Esophagus muscularis mucosa (tissue), 3 donors: ENCODE measurements at regions not wholly inside any gene's neighbourhood (a gene's known extent, or its start where the extent isn't known, plus 50 kb on each side); places are given as distances from the start of the nearest gene placed in this dataset.

Experiments used
- CTCF ChIP-seq, 3 experiments: fragments of 200-600 bp in 2 of 3; fragments of 450-650 bp in 1 of 3; sonication (generic) in 2 of 3; IDR thresholded peaks; one replicate each; pipeline ENCODE4 v1.5.1; 2017 to 2019; ENCODE audit warnings: antibody characterized with exemption in 3 of 3, mild to moderate bottlenecking in 2 of 3, moderate library complexity in 1 of 3
- EP300 ChIP-seq: sonication (generic); formaldehyde crosslinking; IDR thresholded peaks from one replicate; pipeline ENCODE4 v1.6.1; 2017; ENCODE audit warnings: antibody characterized with exemption

- no peak for TF ChIP-seq CTCF (IDR thresholded peaks at IDR 0.05)
- no peak for TF ChIP-seq EP300
Observed at GRCh38 chr17:52653014-52653413, 494.5 kb upstream of the CA10 start.
